GM18502 (cell line): ENCODE measurements at regions not wholly inside any gene's neighbourhood (a gene's known extent, or its start where the extent isn't known, plus 50 kb on each side); places are given as distances from the start of the nearest gene placed in this dataset.
"Not testable (repeated sequence)": the region's sequence is repeated elsewhere in the genome, so short reads cannot be mapped to it uniquely, and the experiment has no call there.

Experiments
- ATAC-seq: cut with Tn5 transposase; IDR thresholded peaks from one replicate; pipeline ENCODE4 v1.9.1; 2021; ENCODE audit warnings: mild to moderate bottlenecking; ENCODE audit not compliant: unreplicated experiment, poor library complexity

- ATAC-seq = no peak
These were observed 875.4 kb upstream of the SLC10A2 start for GRCh38 chr13:103941506-103942140.

- no peak for ATAC-seq
These were observed 868.9 kb upstream of the SLC10A2 start for GRCh38 chr13:103935117-103935516.

- ATAC-seq = no peak
These were observed 865.7 kb upstream of the SLC10A2 start for GRCh38 chr13:103931885-103932284.

GRCh38 chr13:103931331-103931845 lies 865.2 kb upstream of the SLC10A2 start:
- ATAC-seq = no peak

GRCh38 chr13:103926118-103926517 lies 859.9 kb upstream of the SLC10A2 start:
- no peak for ATAC-seq

- no peak for ATAC-seq
These were observed 842.7 kb upstream of the SLC10A2 start for GRCh38 chr13:103908911-103909310.

GRCh38 chr13:103908274-103908673 lies 842.1 kb upstream of the SLC10A2 start:
- ATAC-seq = no peak

- ATAC-seq = no peak
These were observed 837.6 kb upstream of the SLC10A2 start for GRCh38 chr13:103903790-103904189.

GRCh38 chr13:103898481-103898880 lies 832.3 kb upstream of the SLC10A2 start:
- no peak for ATAC-seq

GRCh38 chr13:103895835-103896531 lies 829.8 kb upstream of the SLC10A2 start:
- ATAC-seq = no peak

GRCh38 chr13:103894626-103895025 lies 828.4 kb upstream of the SLC10A2 start:
- no peak for ATAC-seq

GRCh38 chr13:103884101-103884723 lies 818.0 kb upstream of the SLC10A2 start:
- no peak for ATAC-seq

- ATAC-seq = no peak
These were observed 817.5 kb upstream of the SLC10A2 start for GRCh38 chr13:103883698-103884097.

- no peak for ATAC-seq
These were observed 816.9 kb upstream of the SLC10A2 start for GRCh38 chr13:103883164-103883563.

GRCh38 chr13:103880146-103880545 lies 813.9 kb upstream of the SLC10A2 start:
- not testable (repeated sequence) for ATAC-seq

GRCh38 chr13:103878891-103879605 lies 812.8 kb upstream of the SLC10A2 start:
- ATAC-seq = no peak

- ATAC-seq = no peak
These were observed 810.4 kb upstream of the SLC10A2 start for GRCh38 chr13:103876571-103876970.

- ATAC-seq = no peak
These were observed 807.5 kb upstream of the SLC10A2 start for GRCh38 chr13:103873725-103874124.

- ATAC-seq = no peak
These were observed 799.8 kb upstream of the SLC10A2 start for GRCh38 chr13:103866048-103866447.

- ATAC-seq = no peak
These were observed 796.3 kb upstream of the SLC10A2 start for GRCh38 chr13:103862525-103862924.

GRCh38 chr13:103859952-103860351 lies 793.7 kb upstream of the SLC10A2 start:
- no peak for ATAC-seq
